ENCODE measurements at regions not wholly inside any gene's neighbourhood (a gene's known extent, or its start where the extent isn't known, plus 50 kb on each side); places are given as distances from the start of the nearest gene placed in this dataset.
"Not testable (repeated sequence)": the region's sequence is repeated elsewhere in the genome, so short reads cannot be mapped to it uniquely, and the experiment has no call there.

DNA sequence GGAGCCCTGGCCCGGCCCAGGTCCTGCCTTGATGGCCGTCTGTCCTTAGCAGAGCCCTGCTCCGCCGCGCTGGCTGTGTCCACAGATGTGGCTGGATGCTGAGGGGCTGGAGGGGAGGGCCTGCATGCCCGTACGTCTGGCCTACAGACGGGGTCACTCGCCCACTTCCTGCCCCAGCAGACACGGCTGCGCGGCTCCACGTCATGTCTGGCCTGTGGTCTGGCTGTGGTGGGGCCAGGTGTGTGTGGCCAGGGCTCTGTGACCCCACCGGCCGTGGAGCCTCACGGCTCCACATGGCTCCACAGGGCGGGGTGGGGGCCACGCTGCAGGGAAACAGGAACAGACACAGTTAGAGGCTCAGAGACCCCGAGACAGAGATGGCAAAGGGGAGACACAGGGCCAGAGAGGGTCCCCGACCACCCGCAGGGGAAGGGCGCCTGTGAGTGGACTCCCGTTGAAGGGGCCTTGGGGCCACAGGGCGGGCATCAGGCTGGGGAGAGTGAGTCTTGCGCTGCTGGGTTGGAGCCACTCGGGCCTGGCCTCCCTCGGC, 65.5 kb downstream of the TMEM121 start:
- H3K4me3 ChIP-seq (ENCODE audit: low read length); H3K27me3 ChIP-seq (ENCODE audit: insufficient read depth, low read length); H3K36me3 ChIP-seq (ENCODE audit: insufficient read depth, low read length); H3K4me1 ChIP-seq (ENCODE audit: insufficient read depth, low read length); H2AFZ ChIP-seq (ENCODE audit: low read depth, low read length); H3K9me3 ChIP-seq (ENCODE audit: low read length): not testable (repeated sequence)

DNA sequence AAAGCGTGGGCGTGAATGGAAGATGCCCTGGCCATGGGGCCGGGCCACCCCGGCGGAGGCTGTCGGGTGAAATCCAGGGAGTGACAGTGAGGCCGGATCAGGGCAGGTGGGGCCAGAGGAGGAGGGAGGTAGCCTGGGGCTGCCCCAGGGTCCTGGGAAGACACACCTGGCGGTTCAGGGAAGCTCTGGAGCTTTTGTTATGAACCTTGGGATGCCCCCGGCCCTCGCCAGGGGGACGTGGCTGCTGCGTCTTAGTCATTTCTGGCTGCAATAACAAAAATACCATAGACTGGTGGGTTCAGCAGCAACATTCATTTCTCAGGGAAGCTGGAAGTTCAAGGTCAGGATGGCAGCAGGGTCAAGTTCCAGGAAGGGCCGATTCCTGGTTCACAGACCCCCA, 66.3 kb downstream of the TMEM121 start:
- not testable (repeated sequence) for H3K4me1 ChIP-seq (ENCODE audit: insufficient read depth, low read length); H3K9me3 ChIP-seq (ENCODE audit: low read length); H3K4me3 ChIP-seq (ENCODE audit: low read length); H3K27me3 ChIP-seq (ENCODE audit: insufficient read depth, low read length); H3K36me3 ChIP-seq (ENCODE audit: insufficient read depth, low read length); H2AFZ ChIP-seq (ENCODE audit: low read depth, low read length)

DNA sequence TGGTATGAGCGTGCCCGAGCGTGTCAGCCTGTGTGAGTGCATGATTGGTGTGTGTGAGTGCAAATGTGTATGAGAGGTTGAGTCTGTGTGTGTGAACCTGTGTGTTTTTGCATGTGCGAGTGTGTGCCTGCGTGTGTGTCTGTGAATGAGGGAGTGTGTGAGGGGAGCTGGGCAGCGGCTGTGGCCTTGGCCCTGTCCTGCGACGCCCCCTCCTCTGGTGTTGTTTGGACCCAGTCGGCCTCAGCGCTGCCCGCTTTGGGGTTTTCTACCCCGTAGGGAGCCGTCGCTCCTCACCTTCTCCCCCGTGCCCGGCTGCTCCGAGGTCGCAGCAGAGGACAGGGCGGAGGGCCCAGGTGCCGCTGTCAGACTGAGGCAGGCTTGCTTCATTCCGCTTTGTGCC, 69.0 kb downstream of the TMEM121 start:
- H2AFZ ChIP-seq (ENCODE audit: low read depth, low read length); H3K9me3 ChIP-seq (ENCODE audit: low read length); H3K27me3 ChIP-seq (ENCODE audit: insufficient read depth, low read length); H3K36me3 ChIP-seq (ENCODE audit: insufficient read depth, low read length); H3K4me1 ChIP-seq (ENCODE audit: insufficient read depth, low read length); H3K4me3 ChIP-seq (ENCODE audit: low read length): not testable (repeated sequence)

DNA sequence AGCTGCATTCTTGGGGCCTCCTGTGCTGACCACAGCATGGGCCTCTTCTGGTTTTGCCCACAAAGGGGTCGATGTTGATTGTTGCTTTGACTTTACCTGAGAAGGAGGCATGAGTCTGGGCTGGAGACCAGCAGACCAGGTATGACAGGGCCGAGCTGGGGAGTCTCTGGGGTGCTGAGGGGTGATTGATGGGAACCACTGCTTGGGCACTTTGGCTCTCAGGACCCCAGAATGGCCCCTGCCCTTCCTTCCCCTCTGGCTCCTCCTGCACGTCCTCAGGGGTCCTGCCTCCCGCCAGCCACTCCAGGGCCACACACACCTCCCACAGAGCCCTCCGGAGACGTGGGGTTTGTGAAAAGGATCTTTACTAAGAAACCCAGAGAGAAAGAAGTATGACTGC, 70.0 kb downstream of the TMEM121 start:
- not testable (repeated sequence) for H2AFZ ChIP-seq (ENCODE audit: low read depth, low read length); H3K36me3 ChIP-seq (ENCODE audit: insufficient read depth, low read length); H3K4me3 ChIP-seq (ENCODE audit: low read length); H3K4me1 ChIP-seq (ENCODE audit: insufficient read depth, low read length); H3K27me3 ChIP-seq (ENCODE audit: insufficient read depth, low read length); H3K9me3 ChIP-seq (ENCODE audit: low read length)

DNA sequence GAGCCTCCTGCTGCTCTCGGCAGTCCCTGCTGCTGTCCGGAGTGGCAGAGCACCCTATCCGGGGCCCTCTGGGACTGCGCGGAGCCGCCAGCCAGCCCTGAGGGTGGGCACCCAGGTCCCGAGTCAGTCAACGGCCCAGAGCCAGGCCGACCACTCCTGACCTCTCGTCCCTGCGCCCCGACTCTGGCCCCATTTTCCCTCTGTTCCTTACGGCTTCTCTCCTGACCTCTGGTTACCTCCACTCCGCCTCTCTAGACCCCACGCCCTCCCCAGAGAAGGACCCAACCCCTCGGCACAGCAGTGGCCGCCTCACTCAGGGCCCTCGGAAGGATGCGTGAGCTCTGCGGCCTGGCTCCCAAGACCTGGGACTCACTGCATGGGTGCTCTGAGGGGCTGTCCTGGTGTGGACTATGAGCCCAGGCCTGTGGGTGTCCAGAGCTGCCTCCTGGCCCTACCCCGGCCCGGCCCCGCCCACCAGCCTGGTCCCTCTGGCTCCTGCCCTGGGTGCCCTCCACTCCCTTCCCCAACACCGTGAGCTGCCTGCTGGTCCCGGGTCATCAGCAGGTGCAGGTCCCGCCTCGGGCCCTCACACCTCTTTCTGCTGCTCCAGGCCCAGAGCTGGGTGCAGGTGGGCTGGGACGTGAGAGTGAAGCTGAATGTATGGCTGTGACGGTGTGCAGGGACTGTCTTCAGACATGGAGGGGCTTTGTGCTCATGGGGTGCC, 71.8 kb downstream of the TMEM121 start:
- H3K27me3 ChIP-seq (ENCODE audit: insufficient read depth, low read length) = peaks cover 15% of the 10 kb centered on the region
- not testable (repeated sequence) for H3K9me3 ChIP-seq (ENCODE audit: low read length); H3K4me3 ChIP-seq (ENCODE audit: low read length); H3K4me1 ChIP-seq (ENCODE audit: insufficient read depth, low read length); H3K36me3 ChIP-seq (ENCODE audit: insufficient read depth, low read length); H2AFZ ChIP-seq (ENCODE audit: low read depth, low read length)

DNA sequence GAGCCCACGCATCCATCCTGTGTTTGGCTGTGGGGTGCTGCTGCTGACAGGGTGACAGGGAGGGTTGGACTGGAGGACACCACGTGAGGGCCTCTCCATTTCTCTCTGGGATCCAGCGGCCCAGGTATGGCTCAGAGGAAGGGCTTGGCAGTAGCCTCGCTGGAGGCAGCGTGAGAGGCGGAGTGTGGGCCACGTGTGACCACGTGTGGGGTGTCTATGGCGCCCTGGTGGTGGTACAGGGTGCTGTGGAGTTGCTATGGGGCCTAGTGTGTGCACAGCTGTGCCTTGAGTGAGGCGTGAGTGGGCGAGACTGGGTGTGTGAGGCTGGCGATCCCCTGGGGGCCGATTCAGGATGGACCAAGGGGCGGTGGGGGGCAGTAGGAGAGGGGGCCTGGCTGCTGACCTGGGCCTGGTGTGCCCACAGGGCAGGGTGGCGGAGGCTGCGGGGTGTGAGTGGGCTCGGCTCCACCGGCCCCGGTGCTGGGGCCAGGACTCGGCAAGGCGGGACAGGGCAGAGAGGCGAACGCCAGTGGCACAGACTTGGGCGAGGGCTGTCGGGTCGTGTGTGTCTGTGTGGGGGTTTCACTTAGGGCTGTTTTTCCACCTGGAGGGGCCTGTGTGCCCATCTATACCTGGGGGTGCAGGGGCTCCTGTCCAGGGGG, 72.7 kb downstream of the TMEM121 start:
- not testable (repeated sequence) for H3K36me3 ChIP-seq (ENCODE audit: insufficient read depth, low read length); H3K9me3 ChIP-seq (ENCODE audit: low read length); H2AFZ ChIP-seq (ENCODE audit: low read depth, low read length); H3K4me1 ChIP-seq (ENCODE audit: insufficient read depth, low read length); H3K4me3 ChIP-seq (ENCODE audit: low read length)
- peaks cover 17% of the 10 kb centered on the region for H3K27me3 ChIP-seq (ENCODE audit: insufficient read depth, low read length)

DNA sequence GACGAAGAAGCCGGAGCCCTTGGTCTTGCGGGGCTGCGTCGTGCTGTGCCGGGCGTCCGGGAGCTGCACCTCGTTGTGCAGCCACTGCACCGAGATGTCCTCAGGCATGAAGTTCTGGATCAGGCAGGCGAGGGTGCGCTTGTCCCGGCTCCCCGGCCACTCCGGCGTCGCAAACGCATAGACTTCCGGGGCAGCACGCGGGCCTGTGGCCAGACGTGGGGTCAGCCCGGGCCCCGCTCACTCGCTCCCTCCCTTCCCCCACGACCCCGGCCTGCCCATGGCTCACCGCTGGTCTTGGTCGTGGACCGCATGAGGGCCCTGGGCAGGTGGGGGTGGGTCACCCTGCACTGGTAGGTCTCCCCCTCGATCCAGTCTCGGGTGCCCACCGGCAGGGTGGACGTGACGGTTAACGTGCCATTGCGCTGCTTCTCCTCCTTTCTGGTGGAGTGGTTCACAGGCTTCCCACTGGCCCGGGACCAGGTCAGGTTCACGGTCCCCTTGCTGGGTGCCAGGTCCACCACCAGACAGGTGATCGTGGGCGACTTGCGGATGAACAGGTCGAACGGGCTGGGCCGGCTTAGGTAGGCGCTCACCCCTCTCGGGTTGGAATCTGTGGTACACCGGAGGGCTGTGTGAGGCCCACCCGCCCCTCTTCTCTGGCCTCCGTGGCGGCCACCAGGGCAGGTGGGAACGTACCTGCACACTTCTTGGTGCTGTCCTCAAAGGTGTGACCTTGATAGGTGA, 74.0 kb downstream of the TMEM121 start:
- not testable (repeated sequence) for H3K4me3 ChIP-seq (ENCODE audit: low read length); H2AFZ ChIP-seq (ENCODE audit: low read depth, low read length); H3K36me3 ChIP-seq (ENCODE audit: insufficient read depth, low read length); H3K9me3 ChIP-seq (ENCODE audit: low read length); H3K4me1 ChIP-seq (ENCODE audit: insufficient read depth, low read length)
- H3K27me3 ChIP-seq (ENCODE audit: insufficient read depth, low read length) = peaks cover 20% of the 10 kb centered on the region

DNA sequence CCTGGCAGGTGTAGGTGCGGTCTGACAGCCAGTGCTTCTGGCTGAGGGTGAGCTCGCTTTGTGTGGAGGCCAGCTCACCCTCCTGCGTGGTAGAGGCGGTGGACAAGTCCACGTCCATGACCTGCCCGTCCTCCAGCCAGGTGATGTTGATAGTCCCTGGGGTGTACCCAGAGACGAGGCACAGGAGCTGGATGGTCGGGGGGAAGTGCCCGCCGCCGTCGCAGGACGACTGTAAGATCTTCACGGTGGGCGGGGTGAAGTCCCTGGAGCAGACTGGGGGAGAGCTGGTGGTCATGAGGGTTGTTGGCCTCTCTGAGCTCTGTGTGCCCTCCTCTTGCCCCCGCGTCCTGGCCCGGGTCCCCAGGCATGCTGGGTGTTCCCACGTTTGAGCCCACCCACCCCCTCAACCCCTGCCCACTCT, 74.6 kb downstream of the TMEM121 start:
- H3K36me3 ChIP-seq (ENCODE audit: insufficient read depth, low read length) = no peaks in the 10 kb centered on the region
- no peak overlapping the region for H3K4me3 ChIP-seq (ENCODE audit: low read length)
- no peaks in the 10 kb centered on the region for H3K4me1 ChIP-seq (ENCODE audit: insufficient read depth, low read length)
- H2AFZ ChIP-seq (ENCODE audit: low read depth, low read length) = no peak overlapping the region
- H3K9me3 ChIP-seq (ENCODE audit: low read length) = no peaks in the 10 kb centered on the region
- H3K27me3 ChIP-seq (ENCODE audit: insufficient read depth, low read length) = peaks cover 21% of the 10 kb centered on the region

DNA sequence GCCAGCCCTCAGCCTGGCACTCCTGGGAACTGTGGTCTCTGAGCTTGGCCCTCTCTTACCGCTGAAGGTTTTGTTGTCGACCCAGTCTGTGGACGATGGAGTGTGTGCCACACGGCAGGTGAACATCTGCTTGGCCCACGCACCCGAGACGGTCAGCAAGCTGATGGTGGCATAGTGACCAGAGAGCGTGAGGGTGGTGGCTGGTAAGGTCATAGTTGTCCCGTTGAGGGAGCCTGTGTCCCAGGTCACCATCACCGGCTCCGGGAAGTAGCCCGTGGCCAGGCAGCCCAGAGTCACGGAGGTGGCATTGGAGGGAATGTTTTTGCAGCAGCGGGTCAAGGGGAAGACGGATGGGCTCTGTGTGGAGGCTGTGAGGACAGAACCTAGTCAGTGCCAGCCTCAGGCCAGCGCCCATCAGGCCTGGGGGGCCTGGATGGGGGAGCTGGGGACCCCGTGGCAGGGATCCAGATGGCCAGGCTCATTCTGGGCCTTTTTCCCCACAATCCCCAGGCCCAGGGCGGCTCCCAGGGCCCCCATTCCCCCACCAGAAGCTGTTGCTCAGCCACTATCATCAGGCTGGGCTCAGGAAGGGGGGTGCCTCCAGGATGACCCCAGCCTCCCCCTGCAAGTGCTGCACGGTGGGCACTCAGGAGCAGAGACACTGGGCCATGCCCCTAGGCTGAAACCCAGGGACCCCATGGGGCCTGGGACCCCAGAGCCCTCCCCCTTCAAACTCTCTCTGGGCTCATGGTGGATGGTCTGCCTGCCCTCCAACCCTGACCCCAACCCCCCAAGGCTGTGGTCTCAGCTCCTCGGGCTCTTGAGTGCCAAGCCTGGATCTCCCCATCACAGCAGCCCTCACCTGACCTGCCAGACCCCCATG, 75.2 kb downstream of the TMEM121 start:
- H3K36me3 ChIP-seq (ENCODE audit: insufficient read depth, low read length) = no peaks in the 10 kb centered on the region

DNA sequence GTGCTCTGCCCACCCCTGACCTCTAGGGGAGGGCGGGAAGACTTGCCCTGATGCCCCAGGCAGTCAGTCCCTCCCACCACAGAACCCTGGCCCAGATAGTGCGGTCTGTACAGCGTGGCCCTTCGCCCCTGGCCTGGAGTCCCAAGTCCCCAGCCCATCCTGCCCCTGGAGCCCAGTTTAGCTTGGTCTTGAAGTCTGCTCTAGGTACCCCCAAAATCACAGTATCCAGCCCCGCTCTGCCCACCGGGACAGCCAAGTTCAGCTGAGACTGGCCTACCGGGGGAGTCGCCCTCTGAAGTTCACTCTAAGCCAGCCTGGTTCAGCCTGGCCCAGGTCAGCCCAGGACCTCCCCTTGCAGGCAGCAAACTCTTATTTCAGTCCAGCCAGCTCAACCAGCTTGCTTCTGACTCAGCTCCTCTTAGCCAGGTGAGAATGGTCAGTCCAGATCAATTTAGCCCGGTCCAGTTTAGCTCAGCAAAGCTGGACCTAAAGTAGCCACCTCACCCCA, 75.9 kb downstream of the TMEM121 start:
- no peaks in the 10 kb centered on the region for H3K9me3 ChIP-seq (ENCODE audit: low read length)
- no peaks in the 10 kb centered on the region for H3K36me3 ChIP-seq (ENCODE audit: insufficient read depth, low read length)
- H3K27me3 ChIP-seq (ENCODE audit: insufficient read depth, low read length) = peaks cover 21% of the 10 kb centered on the region
- no peak overlapping the region for H2AFZ ChIP-seq (ENCODE audit: low read depth, low read length)
- no peak overlapping the region for H3K4me3 ChIP-seq (ENCODE audit: low read length)
- H3K4me1 ChIP-seq (ENCODE audit: insufficient read depth, low read length) = no peaks in the 10 kb centered on the region

More for the DNA sequence above, 75.2 kb downstream of the TMEM121 start:
- Histone ChIP-seq H3K4me1 (ENCODE audit: insufficient read depth, low read length) (no peaks in the 10 kb centered on the region), H3K27me3 (ENCODE audit: insufficient read depth, low read length) (peaks cover 21% of the 10 kb centered on the region), H3K9me3 (ENCODE audit: low read length) (no peaks in the 10 kb centered on the region), H2AFZ (ENCODE audit: low read depth, low read length) (no peak overlapping the region), H3K4me3 (ENCODE audit: low read length) (no peak overlapping the region)

DNA sequence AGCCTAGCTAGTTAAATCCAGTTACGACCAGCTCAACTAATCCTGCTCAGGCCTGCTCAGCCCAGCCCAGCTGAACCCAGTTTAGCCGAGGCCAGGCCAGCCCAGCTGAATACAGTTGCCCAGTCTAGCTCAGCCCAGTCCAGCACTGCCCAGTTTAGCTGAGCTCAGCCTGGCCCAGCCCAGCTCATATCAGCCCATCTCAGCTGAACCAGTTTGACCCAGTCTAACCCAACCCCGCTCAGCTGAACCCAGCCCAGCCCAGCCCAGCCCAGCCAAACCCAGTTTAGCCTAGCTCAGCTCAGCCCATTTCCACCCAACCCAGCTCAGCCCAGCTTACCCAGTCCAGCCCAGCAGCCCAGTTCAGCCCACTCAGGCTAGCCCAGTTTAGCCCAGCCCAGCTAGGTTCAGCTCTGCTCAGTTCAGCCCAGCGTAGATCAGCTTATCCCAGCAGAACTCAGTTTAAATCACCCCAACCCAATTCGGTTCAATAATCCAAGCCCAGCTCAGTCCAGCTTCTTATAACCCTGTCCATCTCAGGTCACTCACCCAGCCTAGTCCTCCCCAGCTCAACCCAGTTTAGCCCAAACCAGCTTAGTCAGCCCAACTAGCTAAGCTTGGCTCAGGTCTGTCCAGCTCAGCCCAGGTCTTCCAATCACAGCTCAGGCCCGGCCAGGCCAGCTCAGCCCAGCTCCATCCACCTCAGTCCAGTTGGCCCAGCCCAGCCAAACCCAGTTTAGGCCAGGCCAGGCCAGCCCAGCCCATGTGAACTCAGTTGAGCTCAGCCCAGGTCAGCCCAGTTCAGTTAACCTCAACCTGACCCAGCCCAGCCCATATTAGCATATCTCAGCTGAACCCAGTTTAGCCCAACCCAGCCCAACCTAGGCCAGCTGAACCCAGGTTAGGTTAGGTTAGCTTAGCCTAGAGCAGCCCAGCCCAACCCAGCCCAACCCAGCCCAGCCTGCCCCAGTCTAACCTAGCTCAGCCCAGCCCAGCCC, 76.7 kb downstream of the TMEM121 start:
- Histone ChIP-seq H3K4me1 (ENCODE audit: insufficient read depth, low read length) (no peaks in the 10 kb centered on the region), H2AFZ (ENCODE audit: low read depth, low read length) (no peak overlapping the region), H3K9me3 (ENCODE audit: low read length) (no peaks in the 10 kb centered on the region), H3K4me3 (ENCODE audit: low read length) (no peak overlapping the region), H3K27me3 (ENCODE audit: insufficient read depth, low read length) (peaks cover 21% of the 10 kb centered on the region), H3K36me3 (ENCODE audit: insufficient read depth, low read length) (no peaks in the 10 kb centered on the region)

Measured in neuron (in vitro differentiated cells).